Chondrocyte (in vitro differentiated cells): ENCODE measurements at regions not wholly inside any gene's neighbourhood (a gene's known extent, or its start where the extent isn't known, plus 50 kb on each side); places are given as distances from the start of the nearest gene placed in this dataset.

Experiments used
- DNase-seq: peaks from one replicate; pipeline ENCODE4 v3.0.0; 2021; ENCODE audit warnings: mixed read lengths, low spot score
- H3K27ac Mint-ChIP-seq: one replicate; pipeline ENCODE4 v1.8.0; 2021; ENCODE audit warnings: mild to moderate bottlenecking, moderate library complexity, mixed read lengths; ENCODE audit not compliant: unreplicated experiment
- H3K27me3 Mint-ChIP-seq: 2 replicates; pipeline ENCODE4 v1.8.0; 2021; ENCODE audit warnings: low read depth, mixed read lengths
- H3K36me3 Mint-ChIP-seq: 2 replicates; pipeline ENCODE4 v1.8.0; 2021; ENCODE audit warnings: low read depth, mixed read lengths
- H3K4me1 Mint-ChIP-seq: 2 replicates; pipeline ENCODE4 v1.8.0; 2021; ENCODE audit warnings: low read depth, mild to moderate bottlenecking, mixed read lengths
- H3K4me3 Mint-ChIP-seq: one replicate; pipeline ENCODE4 v1.8.0; 2021; ENCODE audit warnings: mild to moderate bottlenecking, moderate library complexity, mixed read lengths; ENCODE audit not compliant: unreplicated experiment
- H3K9me3 Mint-ChIP-seq: 2 replicates; pipeline ENCODE4 v1.8.0; 2021; ENCODE audit warnings: low read depth, mixed read lengths
- CTCF ChIP-seq: fragments of 200-600 bp; sonication (generic); IDR thresholded peaks from 2 replicates; pipeline ENCODE4 v1.5.0; 2021; ENCODE audit warnings: antibody characterized with exemption, mild to moderate bottlenecking, moderate library complexity

GRCh38 chr18:77547757-77548156 lies 298.1 kb downstream of the GALR1 start:
- Mint-ChIP-seq H3K4me1 (no peaks in the 10 kb centered on the region), H3K9me3 (peaks cover 4% of the 10 kb centered on the region), H3K36me3 (no peaks in the 10 kb centered on the region), H3K27me3 (no peaks in the 10 kb centered on the region), H3K4me3 (no peak overlapping the region), H3K27ac (no peak overlapping the region)
- DNase-seq: no peak
- TF ChIP-seq CTCF: no peak

GRCh38 chr18:77548790-77549420 lies 299.3 kb downstream of the GALR1 start:
- Mint-ChIP-seq H3K36me3 (no peaks in the 10 kb centered on the region), H3K4me1 (no peaks in the 10 kb centered on the region), H3K27ac (no peak overlapping the region), H3K4me3 (no peak overlapping the region), H3K27me3 (no peaks in the 10 kb centered on the region), H3K9me3 (peaks cover 4% of the 10 kb centered on the region)
- no peak for TF ChIP-seq CTCF
- no peak for DNase-seq

GRCh38 chr18:77550625-77551024 lies 301.0 kb downstream of the GALR1 start:
- DNase-seq: no peak
- no peak overlapping the region for H3K4me3 Mint-ChIP-seq
- H3K27me3 Mint-ChIP-seq: no peaks in the 10 kb centered on the region
- H3K27ac Mint-ChIP-seq: no peak overlapping the region
- H3K9me3 Mint-ChIP-seq: peaks cover 4% of the 10 kb centered on the region
- H3K36me3 Mint-ChIP-seq: no peaks in the 10 kb centered on the region
- no peak for TF ChIP-seq CTCF
- H3K4me1 Mint-ChIP-seq: no peaks in the 10 kb centered on the region

- DNase-seq: no peak
- TF ChIP-seq CTCF: no peak
- Mint-ChIP-seq H3K4me1 (no peaks in the 10 kb centered on the region), H3K4me3 (no peak overlapping the region), H3K36me3 (no peaks in the 10 kb centered on the region), H3K9me3 (peaks cover 4% of the 10 kb centered on the region), H3K27ac (no peak overlapping the region), H3K27me3 (no peaks in the 10 kb centered on the region)
Observed at GRCh38 chr18:77551055-77551454, 301.4 kb downstream of the GALR1 start.

GRCh38 chr18:77552945-77553344 lies 303.3 kb downstream of the GALR1 start:
- Mint-ChIP-seq H3K36me3 (no peaks in the 10 kb centered on the region), H3K27me3 (no peaks in the 10 kb centered on the region), H3K4me1 (no peaks in the 10 kb centered on the region), H3K27ac (no peak overlapping the region), H3K4me3 (no peak overlapping the region), H3K9me3 (peaks cover 4% of the 10 kb centered on the region)
- no peak for DNase-seq
- TF ChIP-seq CTCF: no peak
